Mesenchymal stem cell (in vitro differentiated cells and primary cell): ENCODE measurements at regions not wholly inside any gene's neighbourhood (a gene's known extent, or its start where the extent isn't known, plus 50 kb on each side); places are given as distances from the start of the nearest gene placed in this dataset.

ENCODE experiments used
- DNase-seq: peaks from one replicate; pipeline ENCODE4 v3.0.0-alpha.2; 2013
- H2AFZ ChIP-seq: one replicate; pipeline ENCODE4 v1.6.1; 2013; ENCODE audit warnings: low read depth, mild to moderate bottlenecking, control low read depth, inconsistent platforms, low read length, moderate library complexity
- H2AK5ac ChIP-seq: 2 replicates; pipeline ENCODE4 v1.6.1; 2013; ENCODE audit warnings: low read length, moderate library complexity, mild to moderate bottlenecking, inconsistent platforms; ENCODE audit not compliant: severe bottlenecking
- H2BK120ac ChIP-seq: one replicate; pipeline ENCODE4 v1.6.1; 2013; ENCODE audit warnings: low read depth, mild to moderate bottlenecking, inconsistent platforms, low read length, moderate library complexity
- H2BK12ac ChIP-seq, 2 experiments: one replicate each; pipeline ENCODE4 v1.6.1; 2013; ENCODE audit warnings: inconsistent platforms in 2 of 2, low read length in 2 of 2, mild to moderate bottlenecking in 2 of 2, moderate library complexity in 2 of 2, control low read depth in 1 of 2
- H2BK15ac ChIP-seq: one replicate; pipeline ENCODE4 v1.6.1; 2013; ENCODE audit warnings: mild to moderate bottlenecking, low read depth, inconsistent platforms; ENCODE audit not compliant: poor library complexity, severe bottlenecking
- H2BK5ac ChIP-seq: 2 replicates; pipeline ENCODE4 v1.6.1; 2013; ENCODE audit warnings: low read depth, mild to moderate bottlenecking, low read length, control low read depth, inconsistent platforms; ENCODE audit not compliant: poor library complexity, severe bottlenecking
- H3K14ac ChIP-seq, 2 experiments: one replicate each; pipeline ENCODE4 v1.6.1; 2013; ENCODE audit warnings: inconsistent platforms in 2 of 2, low read length in 2 of 2, control low read depth in 1 of 2, mild to moderate bottlenecking in 1 of 2, moderate library complexity in 1 of 2
- H3K18ac ChIP-seq, 2 experiments: one replicate each; pipeline ENCODE4 v1.6.1; 2013; ENCODE audit warnings: inconsistent platforms in 2 of 2, low read length in 2 of 2, control low read depth in 1 of 2, low read depth in 1 of 2, mild to moderate bottlenecking in 1 of 2
- H3K23ac ChIP-seq, 2 experiments: one replicate each; pipeline ENCODE4 v1.6.1; 2013; ENCODE audit warnings: inconsistent platforms in 2 of 2, low read length in 2 of 2, mild to moderate bottlenecking in 2 of 2, moderate library complexity in 2 of 2, control low read depth in 1 of 2
- H3K27ac ChIP-seq: 2 replicates; pipeline ENCODE4 v1.5.1; 2013; ENCODE audit warnings: mild to moderate bottlenecking, moderate library complexity, low read length, control low read depth, inconsistent platforms; ENCODE audit not compliant: poor library complexity, severe bottlenecking
- H3K27me3 ChIP-seq, 2 experiments: 2 replicates each; pipeline versions ENCODE4 v1.6.1 to v1.7.0; 2013; ENCODE audit warnings: low read length in 2 of 2, mild to moderate bottlenecking in 2 of 2, moderate library complexity in 2 of 2, control low read depth in 1 of 2, inconsistent platforms in 1 of 2; ENCODE audit not compliant: control insufficient read depth in 1 of 2, insufficient read depth in 1 of 2
- H3K36me3 ChIP-seq, 2 experiments: 2 replicates each; pipeline versions ENCODE4 v1.6.1 to v1.7.0; 2013; ENCODE audit warnings: low read length in 2 of 2, control low read depth in 1 of 2, inconsistent platforms in 1 of 2, low read depth in 1 of 2, mild to moderate bottlenecking in 1 of 2; ENCODE audit not compliant: insufficient read depth in 2 of 2, control insufficient read depth in 1 of 2
- H3K4ac ChIP-seq, 2 experiments: one replicate each; pipeline ENCODE4 v1.6.1; 2013; ENCODE audit warnings: inconsistent platforms in 2 of 2, low read length in 2 of 2, mild to moderate bottlenecking in 2 of 2, moderate library complexity in 2 of 2, control low read depth in 1 of 2, low read depth in 1 of 2
- H3K4me1 ChIP-seq: 2 replicates; pipeline ENCODE4 v1.6.1; 2013; ENCODE audit warnings: low read depth, low read length, control low read depth; ENCODE audit not compliant: control insufficient read depth, insufficient read depth
- H3K4me2 ChIP-seq: 2 replicates; pipeline ENCODE4 v1.6.1; 2013; ENCODE audit warnings: low read length, mild to moderate bottlenecking, inconsistent platforms; ENCODE audit not compliant: poor library complexity, severe bottlenecking
- H3K4me3 ChIP-seq, 2 experiments: 2 replicates each; pipeline versions ENCODE4 v1.5.1 to v1.7.0; 2013; ENCODE audit warnings: low read length in 2 of 2, mild to moderate bottlenecking in 2 of 2, control low read depth in 1 of 2, low read depth in 1 of 2; ENCODE audit not compliant: insufficient read depth in 1 of 2
- H3K79me1 ChIP-seq: replicated peaks from 2 replicates; pipeline ENCODE4 v1.6.1; 2013; ENCODE audit warnings: mild to moderate bottlenecking, control low read depth, low read length, inconsistent platforms; ENCODE audit not compliant: poor library complexity, severe bottlenecking
- H3K9ac ChIP-seq: 2 replicates; pipeline ENCODE4 v1.7.0; 2013; ENCODE audit warnings: mild to moderate bottlenecking, low read length, moderate library complexity
- H3K9me3 ChIP-seq: 2 replicates; pipeline ENCODE4 v1.7.0; 2013; ENCODE audit warnings: mild to moderate bottlenecking, low read length; ENCODE audit not compliant: control insufficient read depth
- H4K8ac ChIP-seq: one replicate; pipeline ENCODE4 v1.6.1; 2013; ENCODE audit warnings: inconsistent platforms, mild to moderate bottlenecking, low read length, moderate library complexity
- H4K91ac ChIP-seq: one replicate; pipeline ENCODE4 v1.6.1; 2013; ENCODE audit warnings: mild to moderate bottlenecking, low read length, inconsistent platforms
- WGBS: methylation state at CpG from one replicate; pipeline ENCODE4 v1.1.7; 2013; ENCODE audit warnings: mixed read lengths; 5-methylcytosine and 5-hydroxymethylcytosine counted together

DNA sequence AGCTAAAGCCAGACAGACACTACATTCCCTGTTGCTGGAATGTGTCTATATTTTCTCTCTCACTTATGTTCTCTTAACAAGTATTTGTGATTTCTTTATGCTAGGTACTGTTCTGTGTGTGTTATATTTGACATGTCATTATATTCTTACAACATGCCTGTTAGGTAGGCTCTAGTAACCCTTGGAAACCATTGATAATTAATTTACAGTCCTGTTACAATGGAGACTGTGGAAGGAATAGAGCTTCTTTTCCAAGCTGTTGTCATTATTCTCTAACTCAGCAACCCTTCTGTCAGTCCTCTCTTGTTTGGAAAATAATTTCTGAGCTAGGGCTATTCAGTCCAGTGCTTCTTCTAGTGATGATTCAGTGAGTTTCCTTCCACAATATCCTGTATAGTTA is 419.1 kb upstream of the BOD1L1 start:
- H3K4ac ChIP-seq, result no peak overlapping the region
- no peak overlapping the region for H3K27ac ChIP-seq
- no peak overlapping the region for H2BK15ac ChIP-seq
- no peak overlapping the region for H3K9ac ChIP-seq
- no peaks in the 10 kb centered on the region for H3K4me1 ChIP-seq
- H2BK5ac ChIP-seq, result no peak overlapping the region
- no peaks in the 10 kb centered on the region for H3K27me3 ChIP-seq
- H3K23ac ChIP-seq, result no peak overlapping the region
- no peak overlapping the region for H4K8ac ChIP-seq
- no peaks in the 10 kb centered on the region for H3K79me1 ChIP-seq
- DNase-seq, result no peak
- H2AK5ac ChIP-seq, result no peak overlapping the region
- no peaks in the 10 kb centered on the region for H3K36me3 ChIP-seq
- no peak overlapping the region for H3K4me3 ChIP-seq
- no peak overlapping the region for H2BK12ac ChIP-seq
- no peak overlapping the region for H3K14ac ChIP-seq
- no peaks in the 10 kb centered on the region for H3K9me3 ChIP-seq
- H2AFZ ChIP-seq, result no peak overlapping the region
- H4K91ac ChIP-seq, result no peak overlapping the region
- no peak overlapping the region for H3K4me2 ChIP-seq
- H3K18ac ChIP-seq, result no peak overlapping the region
- no peak overlapping the region for H2BK120ac ChIP-seq

DNA sequence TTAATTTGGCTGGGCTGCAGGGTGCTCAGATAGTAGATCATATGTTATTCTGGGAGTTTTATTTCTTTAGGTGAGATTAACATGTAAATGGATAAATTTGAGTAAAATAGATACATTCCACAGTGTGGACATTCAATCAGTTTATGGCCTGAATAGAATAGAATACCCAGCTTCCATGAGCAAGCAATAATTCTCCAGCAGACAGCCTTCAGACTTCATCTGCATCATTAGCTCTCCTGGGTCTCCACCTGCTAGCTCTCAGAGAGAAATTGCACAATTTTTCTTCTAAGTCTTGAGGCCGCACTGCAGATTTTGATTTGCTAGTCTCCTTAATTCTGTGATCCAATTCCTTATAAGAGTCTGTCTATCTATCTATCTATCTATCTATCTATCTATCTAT is 420.3 kb upstream of the BOD1L1 start:
- H3K4me2 ChIP-seq, result no peak overlapping the region
- no peak overlapping the region for H3K14ac ChIP-seq
- H3K9me3 ChIP-seq, result no peaks in the 10 kb centered on the region
- no peak overlapping the region for H3K27ac ChIP-seq
- H3K4me1 ChIP-seq, result no peaks in the 10 kb centered on the region
- H4K8ac ChIP-seq, result no peak overlapping the region
- 92% methylated on average over 1 of the region's 1 CpG for WGBS
- no peak overlapping the region for H3K18ac ChIP-seq
- DNase-seq, result no peak
- no peak overlapping the region for H2BK15ac ChIP-seq
- H2BK12ac ChIP-seq, result no peak overlapping the region
- no peak overlapping the region for H2AK5ac ChIP-seq
- no peaks in the 10 kb centered on the region for H3K27me3 ChIP-seq
- no peak overlapping the region for H2BK120ac ChIP-seq
- H4K91ac ChIP-seq, result no peak overlapping the region
- H2BK5ac ChIP-seq, result no peak overlapping the region
- no peaks in the 10 kb centered on the region for H3K36me3 ChIP-seq
- H2AFZ ChIP-seq, result no peak overlapping the region
- H3K4ac ChIP-seq, result no peak overlapping the region
- no peak overlapping the region for H3K23ac ChIP-seq
- H3K79me1 ChIP-seq, result no peaks in the 10 kb centered on the region
- H3K9ac ChIP-seq, result no peak overlapping the region
- no peak overlapping the region for H3K4me3 ChIP-seq

DNA sequence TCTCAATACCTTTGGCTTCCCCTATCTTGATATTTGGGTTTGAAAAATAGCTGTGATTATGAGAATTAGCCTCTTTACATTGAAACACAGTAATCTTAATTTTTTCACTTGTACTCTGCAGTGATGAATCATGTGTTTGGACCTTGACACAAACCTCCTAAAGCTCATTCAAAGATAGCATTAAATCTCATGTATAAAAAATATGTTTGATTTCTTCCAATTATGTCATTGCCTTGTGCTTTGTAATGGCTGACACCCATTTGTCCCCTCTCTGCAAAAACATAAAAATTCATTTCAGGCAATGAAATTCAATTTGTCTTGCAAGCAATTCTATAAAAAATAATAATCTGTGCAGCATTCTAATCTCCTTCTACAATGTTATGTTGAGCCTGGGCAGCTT is 422.4 kb upstream of the BOD1L1 start:
- H4K8ac ChIP-seq, result no peak overlapping the region
- no peak for DNase-seq
- no peak overlapping the region for H3K4ac ChIP-seq
- H3K4me2 ChIP-seq, result no peak overlapping the region
- no peaks in the 10 kb centered on the region for H3K36me3 ChIP-seq
- H2AFZ ChIP-seq, result no peak overlapping the region
- no peak overlapping the region for H2BK12ac ChIP-seq
- H3K4me3 ChIP-seq, result no peak overlapping the region
- H2BK120ac ChIP-seq, result no peak overlapping the region
- H2BK5ac ChIP-seq, result no peak overlapping the region
- no peak overlapping the region for H3K9ac ChIP-seq
- no peak overlapping the region for H3K14ac ChIP-seq
- no peak overlapping the region for H4K91ac ChIP-seq
- no peaks in the 10 kb centered on the region for H3K4me1 ChIP-seq
- no peak overlapping the region for H3K23ac ChIP-seq
- H3K27ac ChIP-seq, result no peak overlapping the region
- no peaks in the 10 kb centered on the region for H3K79me1 ChIP-seq
- H3K27me3 ChIP-seq, result no peaks in the 10 kb centered on the region
- H3K18ac ChIP-seq, result no peak overlapping the region
- no peaks in the 10 kb centered on the region for H3K9me3 ChIP-seq
- H2AK5ac ChIP-seq, result no peak overlapping the region
- no peak overlapping the region for H2BK15ac ChIP-seq

DNA sequence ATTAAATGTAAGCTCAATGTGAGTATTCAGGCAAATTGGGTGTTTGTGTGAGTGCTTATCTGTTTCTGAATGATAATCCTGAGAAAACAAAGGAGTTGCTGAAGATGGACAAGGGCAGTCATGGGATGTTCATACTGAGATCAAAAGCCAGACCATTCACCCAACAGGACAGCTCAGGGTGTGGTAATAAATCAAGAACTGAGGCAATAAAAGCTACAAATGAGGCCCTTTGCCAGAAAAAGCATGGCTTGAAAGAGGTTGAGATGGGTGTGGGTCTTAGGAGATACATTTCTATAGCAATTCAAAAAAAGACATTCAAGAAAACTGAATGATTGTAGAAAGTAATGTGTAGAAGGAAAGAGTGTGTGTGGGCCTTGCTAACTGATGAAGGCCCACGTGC is 425.8 kb upstream of the BOD1L1 start:
- no peak overlapping the region for H2BK15ac ChIP-seq
- no peak overlapping the region for H2BK120ac ChIP-seq
- H3K9ac ChIP-seq, result no peak overlapping the region
- H2AK5ac ChIP-seq, result no peak overlapping the region
- no peak overlapping the region for H3K14ac ChIP-seq
- no peaks in the 10 kb centered on the region for H3K79me1 ChIP-seq
- H3K27me3 ChIP-seq, result no peaks in the 10 kb centered on the region
- H3K23ac ChIP-seq, result no peak overlapping the region
- H3K27ac ChIP-seq, result no peak overlapping the region
- H4K91ac ChIP-seq, result no peak overlapping the region
- H4K8ac ChIP-seq, result no peak overlapping the region
- H3K4ac ChIP-seq, result no peak overlapping the region
- no peak overlapping the region for H3K18ac ChIP-seq
- WGBS, result 67% methylated on average over 1 of the region's 1 CpG
- no peak overlapping the region for H3K4me2 ChIP-seq
- H3K4me1 ChIP-seq, result no peaks in the 10 kb centered on the region
- no peak overlapping the region for H2BK12ac ChIP-seq
- H3K4me3 ChIP-seq, result no peak overlapping the region
- H2BK5ac ChIP-seq, result no peak overlapping the region
- no peaks in the 10 kb centered on the region for H3K9me3 ChIP-seq
- H3K36me3 ChIP-seq, result no peaks in the 10 kb centered on the region
- DNase-seq, result no peak
- H2AFZ ChIP-seq, result no peak overlapping the region
